ENCODE measurements at regions not wholly inside any gene's neighbourhood (a gene's known extent, or its start where the extent isn't known, plus 50 kb on each side); places are given as distances from the start of the nearest gene placed in this dataset.
"Not testable (repeated sequence)": the region's sequence is repeated elsewhere in the genome, so short reads cannot be mapped to it uniquely, and the experiment has no call there.

- DNase-seq (ENCODE audit: low read depth): no peak
These were observed 196.3 kb downstream of the DCDC2C start for GRCh38 chr2:3899536-3900155.

GRCh38 chr2:3902131-3902530, 198.8 kb downstream of the DCDC2C start:
- DNase-seq (ENCODE audit: low read depth): no peak

- no peak for DNase-seq (ENCODE audit: low read depth)
These were observed 200.7 kb downstream of the DCDC2C start for GRCh38 chr2:3904061-3904460.

- not testable (repeated sequence) for DNase-seq (ENCODE audit: low read depth)
These were observed 205.1 kb downstream of the DCDC2C start for GRCh38 chr2:3908498-3908897.

- DNase-seq (ENCODE audit: low read depth): no peak
These were observed 208.6 kb downstream of the DCDC2C start for GRCh38 chr2:3911882-3912455.

- DNase-seq (ENCODE audit: low read depth): no peak
These were observed 209.8 kb downstream of the DCDC2C start for GRCh38 chr2:3913166-3913565.

- DNase-seq (ENCODE audit: low read depth): no peak
These were observed 210.9 kb downstream of the DCDC2C start for GRCh38 chr2:3914241-3914640.

GRCh38 chr2:3927031-3927430, 223.7 kb downstream of the DCDC2C start:
- no peak for DNase-seq (ENCODE audit: low read depth)

- DNase-seq (ENCODE audit: low read depth): no peak
These were observed 226.0 kb downstream of the DCDC2C start for GRCh38 chr2:3929374-3929773.

- DNase-seq (ENCODE audit: low read depth): no peak
These were observed 226.9 kb downstream of the DCDC2C start for GRCh38 chr2:3930246-3930645.

GRCh38 chr2:3940661-3941060, 237.3 kb downstream of the DCDC2C start:
- DNase-seq (ENCODE audit: low read depth): no peak

- no peak for DNase-seq (ENCODE audit: low read depth)
These were observed 239.5 kb downstream of the DCDC2C start for GRCh38 chr2:3942841-3943240.

- DNase-seq (ENCODE audit: low read depth): no peak
These were observed 240.7 kb downstream of the DCDC2C start for GRCh38 chr2:3944071-3944470.

GRCh38 chr2:3944841-3945240, 241.5 kb downstream of the DCDC2C start:
- no peak for DNase-seq (ENCODE audit: low read depth)

- DNase-seq (ENCODE audit: low read depth): no peak
These were observed 244.8 kb downstream of the DCDC2C start for GRCh38 chr2:3948191-3948590.

GRCh38 chr2:3951131-3951954, 248.0 kb downstream of the DCDC2C start:
- no peak for DNase-seq (ENCODE audit: low read depth)

- no peak for DNase-seq (ENCODE audit: low read depth)
These were observed 249.6 kb downstream of the DCDC2C start for GRCh38 chr2:3952866-3953516.

- DNase-seq (ENCODE audit: low read depth): no peak
These were observed 250.9 kb downstream of the DCDC2C start for GRCh38 chr2:3954261-3954660.

GRCh38 chr2:3956406-3956805, 253.0 kb downstream of the DCDC2C start:
- DNase-seq (ENCODE audit: low read depth): no peak

GRCh38 chr2:3956892-3957291, 253.5 kb downstream of the DCDC2C start:
- no peak for DNase-seq (ENCODE audit: low read depth)

- no peak for DNase-seq (ENCODE audit: low read depth)
These were observed 255.1 kb downstream of the DCDC2C start for GRCh38 chr2:3958465-3958864.

- no peak for DNase-seq (ENCODE audit: low read depth)
These were observed 255.6 kb downstream of the DCDC2C start for GRCh38 chr2:3958969-3959368.

Measured in LHCN-M2 (cell line).